ENCODE measurements at regions not wholly inside any gene's neighbourhood (a gene's known extent, or its start where the extent isn't known, plus 50 kb on each side); places are given as distances from the start of the nearest gene placed in this dataset.
"Not testable (repeated sequence)": the region's sequence is repeated elsewhere in the genome, so short reads cannot be mapped to it uniquely, and the experiment has no call there.

DNA sequence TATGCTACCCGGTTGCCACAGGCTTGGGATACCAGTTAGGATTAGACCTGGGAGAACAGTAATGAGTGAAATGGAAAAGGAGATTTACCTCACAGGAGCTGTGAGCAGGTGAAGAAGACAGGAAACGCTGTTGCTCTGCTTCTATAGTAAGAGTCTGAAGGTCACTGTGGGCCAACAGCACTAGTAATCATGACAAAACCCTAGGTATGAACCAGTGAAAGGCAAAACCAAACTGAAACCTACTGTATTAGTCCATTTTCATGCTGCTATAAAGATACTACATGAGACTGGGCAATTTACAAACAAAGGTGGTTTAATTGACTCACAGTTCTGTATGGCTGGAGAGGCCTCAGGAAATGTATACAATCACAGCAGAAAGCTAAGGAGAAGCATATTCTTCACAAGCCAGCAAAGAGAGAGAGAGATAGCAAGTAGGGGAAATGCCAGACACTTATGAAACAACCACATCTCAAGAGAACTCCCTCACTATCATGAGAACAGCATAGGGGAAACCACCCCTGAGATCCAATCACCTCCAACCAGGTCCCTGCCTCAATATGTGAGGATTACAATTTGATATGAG lies 736.7 kb upstream of the INTU start:
- DNase-seq = no peak

DNA sequence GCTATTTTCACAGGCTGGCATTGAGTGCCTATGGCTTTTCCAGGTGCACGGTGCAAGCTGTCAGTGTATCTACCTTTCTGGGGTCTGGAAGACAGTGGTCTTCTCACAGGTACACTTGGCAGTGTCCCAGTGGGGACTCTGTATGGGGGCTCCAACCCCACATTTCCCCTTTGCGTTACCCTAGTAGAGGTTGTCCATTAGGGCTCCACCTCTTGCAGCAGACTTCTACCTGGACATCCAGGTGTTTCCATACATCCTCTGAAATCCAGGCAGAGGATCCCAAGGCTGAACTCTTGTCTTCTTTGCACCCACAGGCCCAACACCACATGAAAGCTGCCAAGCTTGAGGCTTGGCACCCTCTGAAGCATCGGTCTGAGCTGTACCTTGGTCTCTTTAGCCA lies 735.7 kb upstream of the INTU start:
- no peak for DNase-seq

DNA sequence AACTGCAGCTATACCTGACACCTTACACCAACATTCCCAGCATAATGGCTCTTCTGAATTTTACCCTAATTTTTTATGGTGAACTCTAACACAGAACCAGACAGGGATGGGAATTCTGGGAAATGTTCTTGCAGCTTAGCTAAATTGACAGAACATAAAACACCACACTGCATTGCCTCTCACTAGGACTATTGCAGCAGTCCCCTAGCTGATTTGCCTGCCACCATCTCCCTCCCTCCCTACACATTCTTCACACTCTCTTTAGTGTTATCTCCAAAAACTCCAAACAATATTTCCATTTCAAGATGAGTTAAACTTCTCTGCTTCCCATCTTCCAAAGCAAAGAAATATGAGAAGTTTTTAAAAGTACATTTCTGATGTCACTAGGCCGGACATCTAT lies 733.9 kb upstream of the INTU start:
- no peak for DNase-seq

DNA sequence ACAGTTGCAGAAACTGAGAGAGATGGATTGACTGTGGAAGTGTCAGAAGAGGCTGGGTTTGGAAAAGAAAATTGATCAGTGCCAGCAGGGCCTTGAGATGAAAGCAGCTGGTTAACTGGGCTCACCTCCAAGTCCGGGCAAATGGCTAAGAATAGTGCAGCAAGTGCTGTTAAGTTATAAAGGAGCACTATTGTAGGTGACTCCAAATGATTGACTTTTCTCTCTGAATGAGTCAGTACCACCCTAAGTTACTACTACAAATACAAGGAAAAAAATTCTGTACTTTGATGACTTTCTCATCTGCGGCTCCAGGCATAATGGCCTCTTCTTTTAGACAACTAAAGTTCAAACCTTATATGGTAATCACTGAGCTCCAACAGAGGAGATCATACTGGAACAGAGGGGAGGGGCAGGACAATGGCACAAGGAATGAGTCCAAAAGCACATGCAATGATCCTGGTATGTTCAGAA lies 733.4 kb upstream of the INTU start:
- no peak for DNase-seq

DNA sequence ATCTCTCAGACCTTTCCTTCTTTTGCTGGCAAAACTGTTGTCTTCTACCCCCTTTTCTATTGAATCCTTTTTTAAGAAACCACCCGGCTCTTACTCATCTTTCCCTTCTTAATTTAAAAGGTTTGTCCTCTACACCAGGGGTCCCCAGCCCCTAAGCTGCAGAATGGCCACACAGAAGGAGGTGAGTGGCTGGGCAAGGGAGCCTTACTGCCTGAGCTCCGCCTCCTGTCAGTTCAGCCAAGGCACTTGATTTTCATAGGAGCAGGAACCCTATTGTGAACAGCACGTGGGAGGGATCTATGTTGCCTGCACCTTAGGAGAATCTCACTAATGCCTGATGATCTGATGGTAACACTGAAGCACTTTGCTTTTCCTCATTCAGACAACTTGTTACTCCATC lies 726.3 kb upstream of the INTU start:
- DNase-seq = no peak

DNA sequence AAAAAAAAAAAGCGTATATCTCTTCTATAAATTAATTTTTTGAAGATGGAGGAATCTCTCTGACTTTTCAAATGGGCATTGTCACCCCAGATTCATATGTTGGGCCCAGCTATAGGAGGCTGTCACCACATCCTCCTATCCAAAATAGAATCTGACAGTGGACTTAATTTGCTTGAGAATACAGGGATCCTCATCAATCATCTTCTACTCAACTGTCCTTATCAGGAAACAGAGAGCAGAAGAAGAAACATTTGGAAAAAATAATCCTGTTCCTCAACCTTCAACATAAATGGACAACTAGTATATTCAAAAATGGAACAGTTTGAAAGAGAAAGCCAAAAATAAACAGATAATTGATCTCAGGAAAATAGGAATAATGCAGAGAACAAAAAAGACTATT lies 725.4 kb upstream of the INTU start:
- DNase-seq = no peak

DNA sequence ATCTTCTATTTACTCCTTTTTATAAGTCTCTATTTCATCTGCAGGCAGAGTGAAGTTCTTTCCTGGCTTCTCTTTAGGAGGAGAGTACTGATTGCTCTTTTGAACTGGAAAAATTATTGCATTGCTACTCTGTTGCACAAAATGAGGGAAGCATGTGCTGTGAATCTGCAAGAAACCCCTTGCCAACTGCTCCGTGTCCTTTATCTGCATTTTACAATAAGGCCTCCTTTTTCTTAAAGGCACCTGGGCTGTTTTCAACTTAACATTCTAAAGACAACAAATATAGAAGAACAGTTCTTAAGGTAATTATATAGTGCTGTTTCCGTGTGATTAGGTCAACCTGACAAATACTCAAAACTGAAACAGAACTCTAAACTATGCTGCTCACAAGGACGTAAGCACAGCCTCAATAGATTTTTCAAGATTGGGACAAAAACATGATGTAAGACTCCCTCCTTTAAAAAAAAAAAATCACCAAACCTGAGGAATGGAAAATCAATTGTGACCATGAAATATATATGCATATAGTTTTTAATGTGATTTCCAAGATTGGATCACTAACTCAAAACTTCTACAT lies 716.6 kb upstream of the INTU start:
- no peak for DNase-seq

DNA sequence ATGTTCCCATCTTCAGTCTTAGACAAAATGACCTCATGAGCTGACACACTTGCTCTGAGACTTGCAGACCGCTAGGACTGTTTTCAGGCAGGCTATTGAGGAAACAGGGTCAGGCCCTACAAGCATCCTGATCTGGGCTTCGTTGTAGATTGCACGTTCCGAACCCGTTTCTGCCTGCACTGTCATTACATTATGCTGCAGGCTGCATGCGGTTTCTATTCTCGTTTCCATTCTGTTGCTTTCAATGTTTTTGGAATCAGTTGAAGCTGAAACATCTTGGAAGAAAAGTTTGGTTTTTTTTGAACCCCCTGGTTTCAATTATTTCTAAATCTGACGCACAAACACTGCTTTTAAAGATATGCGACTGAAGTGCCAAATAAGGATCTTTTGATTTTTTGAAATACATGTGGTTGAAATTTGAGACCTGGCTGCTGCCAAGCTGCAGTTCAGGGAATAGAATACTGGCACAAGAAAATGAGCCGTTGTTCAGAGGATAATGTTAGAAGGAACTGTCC lies 716.1 kb upstream of the INTU start:
- no peak for DNase-seq

DNA sequence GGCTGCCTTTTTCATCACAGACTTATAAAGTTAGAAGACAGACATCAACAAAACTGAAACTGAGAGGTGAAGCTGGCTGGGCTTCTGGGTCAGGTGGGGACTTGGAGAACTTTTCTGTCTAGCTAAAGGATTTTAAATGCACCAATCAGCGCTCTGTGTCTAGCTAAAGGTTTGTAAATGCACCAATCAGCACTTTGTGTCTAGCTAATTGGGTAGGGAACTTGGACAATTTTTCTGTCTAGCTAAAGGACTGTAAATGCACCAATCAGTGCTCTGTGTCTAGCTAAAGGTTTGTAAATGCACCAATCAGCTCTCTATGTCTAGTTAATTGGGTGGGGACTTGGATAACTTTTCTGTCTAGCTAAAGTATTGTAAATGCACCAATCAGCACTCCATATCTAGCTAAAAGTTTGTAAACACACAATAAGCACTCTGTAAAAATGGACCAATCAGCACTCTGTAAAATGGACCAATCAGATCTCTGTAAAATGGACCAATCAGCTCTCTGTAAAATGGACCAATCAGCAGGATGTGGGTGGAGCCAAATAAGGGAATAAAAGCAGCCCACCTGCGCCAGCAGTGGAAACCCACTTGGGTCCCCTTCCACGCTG lies 710.3 kb upstream of the INTU start:
- not testable (repeated sequence) for DNase-seq

DNA sequence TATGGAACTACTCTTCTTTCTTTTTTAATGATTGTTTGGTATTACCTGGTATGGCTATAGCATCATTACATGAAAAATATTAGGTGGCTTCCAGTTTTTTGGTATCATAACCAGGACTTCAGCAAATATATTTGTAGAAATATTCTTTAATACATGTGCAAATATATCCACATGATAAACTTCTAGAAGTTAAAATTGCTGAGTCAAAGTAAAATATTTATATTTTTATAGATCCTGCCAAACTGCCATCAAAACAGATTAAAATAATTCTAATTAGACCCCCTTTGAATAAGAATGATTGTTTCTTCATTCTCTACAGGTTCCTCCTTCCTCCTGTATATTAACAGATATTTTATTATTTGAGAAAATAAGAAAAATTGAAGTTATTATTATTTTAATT lies 708.5 kb upstream of the INTU start:
- no peak for DNase-seq

DNA sequence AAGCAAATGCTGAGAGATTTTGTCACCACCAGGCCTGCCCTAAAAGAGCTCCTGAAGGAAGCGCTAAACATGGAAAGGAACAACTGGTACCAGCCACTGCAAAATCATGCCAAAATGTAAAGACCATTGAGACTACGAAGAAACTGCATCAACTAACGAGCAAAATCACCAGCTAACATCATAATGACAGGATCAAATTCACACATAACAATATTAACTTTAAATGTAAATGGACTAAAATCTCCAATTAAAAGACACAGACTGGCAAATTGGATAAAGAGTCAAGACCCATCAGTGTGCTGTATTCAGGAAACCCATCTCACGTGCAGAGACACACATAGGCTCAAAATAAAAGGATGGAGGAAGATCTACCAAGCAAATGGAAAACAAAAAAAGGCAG lies 702.7 kb upstream of the INTU start:
- DNase-seq = not testable (repeated sequence)

DNA sequence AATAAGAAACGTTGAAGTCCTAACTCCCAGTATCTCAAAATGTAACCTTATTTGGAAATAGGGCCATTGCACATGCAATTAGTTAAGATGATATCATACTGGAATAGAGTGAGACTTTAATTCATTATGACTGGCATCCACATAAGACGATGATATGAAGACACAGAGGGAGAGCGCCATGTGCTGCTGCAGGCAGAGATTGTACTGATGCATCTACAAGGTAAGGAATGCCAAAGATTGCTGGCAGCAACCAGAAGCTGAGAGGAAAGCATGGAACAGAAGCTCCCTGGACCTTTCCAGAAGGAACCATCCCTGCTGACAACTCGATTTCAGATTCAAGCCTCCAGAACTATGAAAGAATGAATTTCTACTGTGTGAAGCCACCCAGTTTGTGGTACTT lies 697.0 kb upstream of the INTU start:
- no peak for DNase-seq

DNA sequence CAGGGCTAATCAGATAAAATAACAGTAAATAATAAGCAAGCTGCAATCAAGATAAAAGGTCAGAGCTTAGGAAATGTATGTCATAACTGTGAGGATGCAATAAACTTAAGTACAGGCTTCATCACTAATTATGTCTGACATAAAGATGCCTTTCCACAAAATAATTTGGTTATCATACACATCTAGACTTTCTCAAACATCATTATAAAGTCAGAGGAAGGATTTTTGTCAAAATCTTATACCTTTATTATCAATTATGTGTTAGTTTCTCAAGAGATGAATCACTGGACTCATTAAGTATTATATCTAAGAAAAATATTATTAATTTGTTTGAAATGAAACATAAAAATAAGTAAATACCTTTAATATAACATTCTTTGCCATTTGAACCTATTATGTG lies 695.4 kb upstream of the INTU start:
- no peak for DNase-seq

DNA sequence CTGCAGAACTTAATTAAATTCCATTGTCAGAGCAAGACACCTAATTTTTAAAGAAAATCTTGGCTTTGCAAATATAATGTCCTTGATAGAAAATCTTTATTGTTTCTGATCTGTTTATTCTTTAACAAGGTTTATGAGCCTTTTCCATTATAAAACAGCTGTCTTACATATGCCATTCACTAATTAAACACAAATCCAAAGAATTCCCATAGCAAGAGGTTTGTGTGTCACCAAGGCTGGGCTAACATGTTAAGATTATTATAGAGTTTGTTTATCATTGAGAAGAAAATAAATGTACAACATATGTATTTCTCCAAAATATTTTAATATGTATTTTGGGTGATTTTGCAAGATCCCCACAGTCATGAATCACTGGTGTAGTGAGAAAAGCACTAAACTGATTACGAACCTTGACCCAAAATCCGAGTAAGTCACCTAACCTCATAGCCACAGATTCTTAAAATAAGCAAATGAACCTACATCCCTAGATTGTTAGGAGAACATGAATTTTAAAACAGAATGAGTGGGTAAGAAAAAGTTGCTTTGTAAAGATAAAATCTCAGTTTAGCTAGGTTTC lies 694.8 kb upstream of the INTU start:
- DNase-seq = no peak

DNA sequence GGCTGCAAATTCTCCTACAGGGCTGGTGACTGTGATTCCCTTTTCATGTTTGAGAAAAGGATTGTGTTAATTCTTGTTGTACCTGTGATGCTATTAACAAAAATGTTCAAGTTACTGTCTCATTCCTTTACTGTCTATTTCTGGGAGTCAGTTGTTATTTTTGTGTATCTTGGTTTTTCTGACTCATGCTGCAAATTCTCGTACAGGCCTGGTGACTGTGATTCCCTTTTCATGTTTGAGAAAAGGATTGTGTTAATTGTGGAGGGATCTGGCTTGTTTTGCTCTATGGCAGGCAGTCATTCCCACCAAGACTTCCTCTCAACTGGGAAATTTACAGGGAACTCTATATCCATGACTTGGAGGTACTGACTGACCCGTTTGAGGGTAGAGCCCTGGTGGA lies 693.4 kb upstream of the INTU start:
- no peak for DNase-seq

DNA sequence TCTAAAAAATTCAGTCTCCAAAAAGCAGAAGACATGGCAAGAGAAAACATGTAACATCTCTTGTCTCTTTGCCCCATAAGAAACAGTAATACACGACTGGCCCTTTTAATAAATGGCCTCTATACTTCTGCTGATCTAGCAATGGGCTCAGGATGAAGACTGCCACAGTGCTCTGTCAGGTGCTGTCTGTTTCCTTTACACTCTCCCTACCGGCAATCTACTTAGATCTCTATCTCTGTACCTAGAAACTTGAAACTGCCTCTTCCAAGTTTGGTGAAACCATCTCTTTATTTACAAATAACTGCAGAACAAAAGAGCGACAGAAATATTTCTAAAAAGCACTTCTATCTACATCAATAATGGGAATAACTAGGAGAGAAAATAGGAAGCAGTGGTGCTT lies 685.2 kb upstream of the INTU start:
- DNase-seq = no peak

DNA sequence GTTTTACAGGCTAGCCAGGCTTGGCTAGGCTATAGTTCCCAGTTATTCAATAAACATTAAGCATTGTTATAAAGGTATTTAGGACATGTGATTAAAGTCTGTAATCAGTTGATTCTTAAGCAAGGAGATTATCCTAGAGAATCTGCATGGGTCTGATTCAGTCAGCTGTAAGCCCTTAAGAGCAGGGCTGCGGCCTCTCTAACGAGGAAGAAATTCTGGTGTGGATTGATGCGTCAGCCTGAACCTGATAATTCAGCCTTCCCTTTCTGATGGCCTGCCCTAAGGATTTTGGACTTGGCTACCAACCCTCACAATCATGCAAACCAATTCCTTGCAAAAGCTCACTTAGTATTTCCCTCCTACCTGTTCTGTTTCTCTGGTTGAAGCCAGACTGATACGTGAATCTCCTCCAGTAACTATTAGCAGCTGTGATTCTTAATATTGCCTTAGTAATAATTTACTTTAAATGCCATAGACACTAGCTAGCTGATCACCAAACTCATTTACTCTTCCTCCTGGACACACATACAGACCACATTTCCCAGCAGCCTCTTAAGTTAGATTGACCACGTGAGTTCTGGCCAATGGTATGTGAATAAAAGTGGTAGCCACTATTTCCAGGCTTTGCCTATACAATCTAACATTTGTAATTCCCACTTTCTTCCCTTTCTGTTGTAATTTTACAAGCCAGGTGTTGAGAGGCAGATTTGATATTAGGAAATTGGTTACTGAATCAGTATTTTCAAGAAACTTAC lies 678.0 kb upstream of the INTU start:
- DNase-seq = no peak

DNA sequence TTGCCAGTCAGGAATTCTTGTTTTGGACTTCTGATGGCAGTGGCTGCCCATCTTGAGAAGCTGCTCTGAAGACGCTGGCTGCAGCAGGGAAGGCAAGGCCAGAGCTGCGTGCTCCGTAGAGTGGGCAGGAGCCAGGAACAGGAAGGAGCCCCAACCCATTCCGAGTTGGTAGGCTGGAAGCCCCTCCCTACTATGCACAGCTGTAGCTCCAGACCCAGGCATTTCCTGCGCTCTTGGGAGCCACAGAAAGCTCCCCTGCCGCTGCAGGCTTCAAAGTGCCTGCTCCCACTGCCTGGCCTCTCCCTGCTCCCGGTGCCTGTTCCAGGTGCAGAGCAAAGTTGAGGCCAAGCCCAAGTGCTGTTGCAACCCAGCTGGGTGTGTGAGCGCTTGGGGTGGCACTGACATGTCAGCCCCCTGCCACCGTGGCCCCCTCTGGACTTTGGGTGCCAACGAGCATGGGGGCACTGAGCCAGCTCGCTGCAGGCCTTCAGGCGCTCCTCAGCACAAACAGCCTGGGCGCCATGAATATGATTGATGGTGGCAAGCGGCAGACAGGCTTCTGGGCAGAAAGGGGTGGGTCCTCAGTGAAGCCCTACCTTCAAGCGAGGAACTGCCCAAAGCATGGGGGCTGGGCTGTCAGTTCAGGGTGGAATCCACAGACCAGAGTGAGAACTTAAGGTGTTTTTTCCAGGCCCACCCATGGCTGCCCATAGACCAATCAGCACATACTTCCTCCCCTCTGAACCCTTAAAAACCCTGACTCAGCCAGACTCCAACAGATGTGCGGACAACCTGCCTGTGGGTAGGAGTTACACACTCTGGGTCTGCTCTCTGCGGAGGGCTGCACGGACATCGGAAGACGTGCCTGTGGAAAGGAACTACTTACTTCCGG lies 677.2 kb upstream of the INTU start:
- DNase-seq = no peak

DNA sequence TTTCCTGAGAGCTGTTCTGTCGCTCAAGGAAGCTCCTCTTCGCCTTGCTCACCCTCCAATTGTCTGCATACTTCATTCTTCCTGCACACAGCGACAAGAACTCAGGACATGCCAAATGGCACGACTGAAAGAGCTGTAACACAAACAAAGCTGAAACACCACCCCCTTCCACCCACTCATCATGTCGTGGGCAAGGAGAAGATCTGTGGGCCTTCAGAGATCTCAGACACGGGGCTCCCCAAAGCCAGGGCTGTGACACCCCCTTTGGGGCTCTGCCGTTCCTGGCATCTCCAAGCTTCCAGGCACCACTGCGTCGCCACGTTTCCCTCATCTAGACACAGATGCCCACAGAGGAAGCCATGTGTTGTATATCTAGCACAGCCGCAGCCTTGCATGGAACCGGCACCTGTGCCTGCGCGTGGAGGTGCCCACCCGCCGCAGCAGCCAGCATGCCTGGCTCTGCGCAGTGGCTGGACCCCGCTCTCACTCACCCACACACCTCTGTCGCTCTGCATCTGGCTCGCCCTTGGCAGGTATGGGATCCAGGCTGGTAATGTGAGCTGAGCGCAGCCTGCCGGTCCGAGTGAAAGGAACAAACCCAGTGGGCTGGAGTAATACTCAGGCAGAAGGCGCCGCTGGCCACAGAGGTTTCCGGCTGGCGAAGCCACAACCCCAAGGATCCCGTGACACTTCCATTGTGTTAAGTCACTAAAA lies 676.4 kb upstream of the INTU start:
- DNase-seq = no peak

DNA sequence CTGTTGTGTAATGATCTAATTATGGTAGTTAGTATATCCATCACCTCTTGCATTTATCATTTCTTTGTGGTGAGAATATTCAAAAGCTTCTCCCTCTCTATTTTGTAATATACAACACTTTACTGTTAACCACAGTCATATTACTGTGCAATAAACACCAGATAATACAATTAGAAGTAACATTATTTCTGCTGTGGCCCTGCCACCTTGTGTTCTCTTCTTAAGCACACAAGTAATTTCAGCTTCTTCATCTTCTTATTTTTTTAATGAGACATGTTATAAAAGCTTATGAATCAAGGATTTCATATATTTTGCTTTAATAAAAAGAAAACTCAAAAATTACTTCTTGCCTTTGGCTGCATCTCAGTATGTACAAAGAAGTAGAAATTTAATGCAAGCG lies 675.2 kb upstream of the INTU start:
- no peak for DNase-seq

DNA sequence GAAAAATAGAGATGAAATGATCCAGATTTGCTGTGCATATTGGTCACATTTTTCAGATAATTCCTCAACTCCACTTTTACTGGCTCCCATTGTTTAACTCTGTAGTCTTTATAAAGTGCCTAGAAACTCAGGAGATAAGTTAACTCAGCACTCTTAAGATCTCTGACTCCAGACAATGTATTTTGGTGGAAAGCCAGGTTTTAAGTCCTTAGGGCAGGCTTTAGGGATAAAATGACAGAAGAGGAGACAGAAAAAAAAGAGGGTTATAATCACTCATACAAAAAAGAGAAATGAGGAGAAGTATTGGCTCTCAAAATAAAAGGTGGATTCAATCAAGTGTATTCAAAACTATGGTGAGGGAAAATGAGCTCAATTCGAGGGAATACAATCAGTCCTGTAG lies 674.8 kb upstream of the INTU start:
- DNase-seq = no peak

DNA sequence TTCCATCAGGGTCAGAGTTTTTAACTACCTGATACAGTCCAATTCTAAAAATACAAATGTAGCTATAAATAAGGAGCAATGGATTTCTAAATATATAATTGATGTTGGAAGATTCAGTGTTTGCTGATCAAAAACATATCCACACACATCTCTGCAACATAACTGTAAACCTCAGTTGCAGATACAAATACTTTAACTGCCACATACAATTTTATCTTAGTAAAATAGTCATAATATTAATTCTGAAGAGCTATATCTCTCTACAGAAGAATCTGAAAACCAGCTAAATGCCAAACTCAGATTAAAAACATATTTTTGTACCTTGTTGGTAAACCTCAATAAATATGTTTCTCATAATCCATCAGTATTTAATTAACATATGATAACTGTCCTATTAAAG lies 674.3 kb upstream of the INTU start:
- no peak for DNase-seq

Measured in DMS153 (cell line).